Stimulated activated CD4-positive, alpha-beta T cell treated with anti-CD3 and anti-CD28 coated beads, TNF-alpha, amount 100 ng/mL, for 4 hours (primary cell): ENCODE measurements at regions not wholly inside any gene's neighbourhood (a gene's known extent, or its start where the extent isn't known, plus 50 kb on each side); places are given as distances from the start of the nearest gene placed in this dataset.
"Not testable (repeated sequence)": the region's sequence is repeated elsewhere in the genome, so short reads cannot be mapped to it uniquely, and the experiment has no call there.

Experiments used
- DNase-seq, 3 experiments: peaks; one replicate each; pipeline ENCODE4 v3.0.0-alpha.2; 2020; ENCODE audit warnings: low read depth in 3 of 3

- DNase-seq, result no peak
Measured at GRCh38 chr20:48440916-48441315, 386.9 kb downstream of the PREX1 start.

GRCh38 chr20:48440261-48440660 is 387.5 kb downstream of the PREX1 start:
- not testable (repeated sequence) for DNase-seq

- no peak for DNase-seq
Measured at GRCh38 chr20:48437146-48437545, 390.7 kb downstream of the PREX1 start.

GRCh38 chr20:48436609-48437008 is 391.2 kb downstream of the PREX1 start:
- not testable (repeated sequence) for DNase-seq

GRCh38 chr20:48433178-48433577 is 394.6 kb downstream of the PREX1 start:
- DNase-seq, result no peak

GRCh38 chr20:48432494-48432832 is 395.3 kb downstream of the PREX1 start:
- no peak for DNase-seq

- DNase-seq, result no peak
Measured at GRCh38 chr20:48431653-48432493, 395.9 kb downstream of the PREX1 start.

GRCh38 chr20:48426630-48427029 is 401.2 kb downstream of the PREX1 start:
- no peak for DNase-seq

GRCh38 chr20:48425817-48426612 is 401.8 kb downstream of the PREX1 start:
- DNase-seq, result no peak

- no peak for DNase-seq
Measured at GRCh38 chr20:48425321-48425720, 402.5 kb downstream of the PREX1 start.

- DNase-seq, result no peak
Measured at GRCh38 chr20:48422242-48422960, 405.4 kb downstream of the PREX1 start.

GRCh38 chr20:48421547-48421946 is 406.3 kb downstream of the PREX1 start:
- DNase-seq, result no peak

GRCh38 chr20:48420176-48420575 is 407.6 kb downstream of the PREX1 start:
- no peak for DNase-seq

GRCh38 chr20:48419173-48419572 is 408.6 kb downstream of the PREX1 start:
- no peak for DNase-seq

- no peak for DNase-seq
Measured at GRCh38 chr20:48416002-48416401, 411.8 kb downstream of the PREX1 start.

- DNase-seq, result no peak
Measured at GRCh38 chr20:48414786-48415185, 413.0 kb downstream of the PREX1 start.

GRCh38 chr20:48411919-48412522 is 415.8 kb downstream of the PREX1 start:
- DNase-seq, result no peak

GRCh38 chr20:48411245-48411644 is 416.6 kb downstream of the PREX1 start:
- no peak for DNase-seq

- no peak for DNase-seq
Measured at GRCh38 chr20:48409055-48409615, 418.7 kb downstream of the PREX1 start.

GRCh38 chr20:48407710-48408109 is 420.1 kb downstream of the PREX1 start:
- no peak for DNase-seq

- DNase-seq, result no peak
Measured at GRCh38 chr20:48406912-48407340, 420.9 kb downstream of the PREX1 start.

GRCh38 chr20:48406498-48406897 is 421.3 kb downstream of the PREX1 start:
- no peak for DNase-seq
